HG02884 (cell line): ENCODE measurements at regions not wholly inside any gene's neighbourhood (a gene's known extent, or its start where the extent isn't known, plus 50 kb on each side); places are given as distances from the start of the nearest gene placed in this dataset.
"Not testable (repeated sequence)": the region's sequence is repeated elsewhere in the genome, so short reads cannot be mapped to it uniquely, and the experiment has no call there.

ENCODE experiments used
- ATAC-seq: cut with Tn5 transposase; IDR thresholded peaks from one replicate; pipeline ENCODE4 v1.9.1; 2021; ENCODE audit warnings: mild to moderate bottlenecking, moderate library complexity; ENCODE audit not compliant: unreplicated experiment

GRCh38 chrX:87236830-87237440, 280.7 kb upstream of the KLHL4 start:
- ATAC-seq = no peak

- no peak for ATAC-seq
Observed at GRCh38 chrX:87265518-87265917, 252.1 kb upstream of the KLHL4 start.

GRCh38 chrX:87272491-87272890, 245.1 kb upstream of the KLHL4 start:
- ATAC-seq = no peak

- no peak for ATAC-seq
Observed at GRCh38 chrX:87299563-87300160, 217.9 kb upstream of the KLHL4 start.

- ATAC-seq = no peak
Observed at GRCh38 chrX:87310780-87311179, 206.8 kb upstream of the KLHL4 start.

- ATAC-seq = no peak
Observed at GRCh38 chrX:87327267-87327666, 190.3 kb upstream of the KLHL4 start.

GRCh38 chrX:87337267-87337666, 180.3 kb upstream of the KLHL4 start:
- no peak for ATAC-seq

- ATAC-seq = peak; percentile 54
Observed at GRCh38 chrX:87338510-87338909, 179.1 kb upstream of the KLHL4 start.

- ATAC-seq = no peak
Observed at GRCh38 chrX:87370865-87371264, 146.7 kb upstream of the KLHL4 start.

GRCh38 chrX:87374324-87374723, 143.3 kb upstream of the KLHL4 start:
- ATAC-seq = no peak

- ATAC-seq = no peak
Observed at GRCh38 chrX:87376896-87377295, 140.7 kb upstream of the KLHL4 start.

GRCh38 chrX:87388381-87388780, 129.2 kb upstream of the KLHL4 start:
- ATAC-seq = no peak

GRCh38 chrX:87391742-87392141, 125.9 kb upstream of the KLHL4 start:
- no peak for ATAC-seq

- no peak for ATAC-seq
Observed at GRCh38 chrX:87392369-87392768, 125.2 kb upstream of the KLHL4 start.

GRCh38 chrX:87397103-87397886, 120.3 kb upstream of the KLHL4 start:
- ATAC-seq = no peak

- no peak for ATAC-seq
Observed at GRCh38 chrX:87402256-87402655, 115.3 kb upstream of the KLHL4 start.

- ATAC-seq = no peak
Observed at GRCh38 chrX:87403551-87403950, 114.1 kb upstream of the KLHL4 start.

GRCh38 chrX:87409113-87409841, 108.3 kb upstream of the KLHL4 start:
- no peak for ATAC-seq

GRCh38 chrX:87425618-87426017, 92.0 kb upstream of the KLHL4 start:
- ATAC-seq = no peak

- ATAC-seq = no peak
Observed at GRCh38 chrX:87434618-87435017, 83.0 kb upstream of the KLHL4 start.

GRCh38 chrX:87448613-87449012, 69.0 kb upstream of the KLHL4 start:
- ATAC-seq = not testable (repeated sequence)
